ENCODE measurements at regions not wholly inside any gene's neighbourhood (a gene's known extent, or its start where the extent isn't known, plus 50 kb on each side); places are given as distances from the start of the nearest gene placed in this dataset.

DNA sequence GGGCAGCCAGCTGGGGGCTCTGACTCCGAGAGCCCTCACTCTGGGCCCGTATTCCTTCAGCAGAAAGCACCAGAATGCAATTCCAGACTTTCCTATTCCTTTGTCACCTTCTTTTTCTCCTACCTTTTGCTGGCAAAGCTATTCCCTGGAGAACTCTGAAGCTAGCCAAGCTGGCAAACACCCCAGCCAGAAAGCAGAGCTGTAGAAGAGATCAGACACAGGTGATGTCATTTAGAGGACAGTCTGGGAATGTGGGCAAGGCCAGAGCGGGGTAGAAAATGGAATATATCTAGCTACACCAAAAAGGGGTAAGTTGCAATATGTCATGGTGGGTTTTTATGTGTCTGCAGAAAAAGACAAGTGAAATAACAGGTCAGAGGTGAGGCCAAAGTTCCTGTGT is 205.1 kb downstream of the NXPE2 start:
- Histone ChIP-seq H3K9ac (no peak overlapping the region), H3K27ac (ENCODE audit: low read depth in 2 of 2, low read length in 1 of 2) (no peak overlapping the region), H3K9me2 (no peaks in the 10 kb centered on the region), H3K36me3 (replicated peaks in 1 of 2; ENCODE audit: control insufficient read depth in 1 of 2, insufficient read depth in 2 of 2, low read length in 1 of 2) (no peaks in the 10 kb centered on the region), H3K79me2 (ENCODE audit: insufficient read depth) (no peaks in the 10 kb centered on the region), H3K27me3 (ENCODE audit: insufficient read depth) (no peaks in the 10 kb centered on the region), H3K4me1 (ENCODE audit: control insufficient read depth in 1 of 2, insufficient read depth in 2 of 2, low read depth in 1 of 2, low read length in 1 of 2) (no peaks in the 10 kb centered on the region), H3K9me3 (no peaks in the 10 kb centered on the region), H3F3A (replicated peaks; ENCODE audit: insufficient read depth) (no peaks in the 10 kb centered on the region), H3K4me2 (no peak overlapping the region), H3K4me3 (ENCODE audit: low read depth in 2 of 2, low read length in 1 of 2) (no peak overlapping the region), H4K20me1 (ENCODE audit: insufficient read depth) (no peaks in the 10 kb centered on the region), H2AFZ (ENCODE audit: low read depth) (no peak overlapping the region)
- CTCF ChIA-PET, result no interaction called here
- POLR2A ChIA-PET, result no interaction called here
- TF ChIP-seq USF1 (IDR thresholded peaks at IDR 0.05; ENCODE audit: borderline replicate concordance, low read depth), result no peak
- TF ChIP-seq TAF1 (IDR thresholded peaks at IDR 0.05; ENCODE audit: borderline replicate concordance, low read depth, low read length), result no peak
- no peak for TF ChIP-seq JUND (IDR thresholded peaks at IDR 0.05)
- TF ChIP-seq MEF2A (IDR thresholded peaks at IDR 0.05; ENCODE audit: borderline replicate concordance, low read depth), result no peak
- no peak for DNase-seq
- WGBS (ENCODE audit: low lambda C conversion rate), result 26% methylated on average over 3 of the region's 3 CpGs

DNA sequence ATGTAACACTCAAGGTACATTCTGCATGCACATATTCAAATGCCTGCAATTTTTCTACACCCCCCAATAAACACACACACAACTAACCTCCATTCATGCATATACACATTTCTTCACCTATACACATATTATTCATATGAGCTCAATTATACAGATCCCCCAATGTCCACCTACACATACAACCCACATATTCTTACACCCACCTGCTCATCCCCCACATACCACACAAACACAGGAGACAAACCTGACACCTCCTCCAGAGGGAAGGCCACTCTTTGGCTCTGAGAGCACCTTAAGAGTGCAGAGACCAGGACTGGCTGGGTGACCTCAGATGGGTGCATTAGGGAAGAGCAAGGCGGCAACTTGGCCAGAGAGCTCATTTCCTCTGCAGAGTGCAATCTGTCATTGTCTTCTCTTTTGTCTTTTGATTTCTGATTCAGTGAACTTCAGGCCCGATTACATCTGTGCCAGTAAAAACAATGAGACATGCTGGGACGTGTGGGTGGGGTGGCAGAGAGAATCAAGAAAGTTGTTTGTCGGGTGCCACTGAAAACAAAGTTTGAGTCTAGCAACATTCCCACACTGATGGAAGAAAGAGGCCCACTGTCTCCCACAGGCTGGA is 208.4 kb downstream of the NXPE2 start:
- Histone ChIP-seq H3K27me3 (ENCODE audit: insufficient read depth) (no peaks in the 10 kb centered on the region), H3K9me3 (no peaks in the 10 kb centered on the region), H3K79me2 (ENCODE audit: insufficient read depth) (no peaks in the 10 kb centered on the region), H3K9me2 (no peaks in the 10 kb centered on the region), H3K36me3 (replicated peaks in 1 of 2; ENCODE audit: control insufficient read depth in 1 of 2, insufficient read depth in 2 of 2, low read length in 1 of 2) (no peaks in the 10 kb centered on the region), H3F3A (replicated peaks; ENCODE audit: insufficient read depth) (no peaks in the 10 kb centered on the region), H2AFZ (ENCODE audit: low read depth) (no peak overlapping the region), H3K9ac (no peak overlapping the region), H4K20me1 (ENCODE audit: insufficient read depth) (no peaks in the 10 kb centered on the region), H3K4me2 (no peak overlapping the region), H3K4me3 (ENCODE audit: low read depth in 2 of 2, low read length in 1 of 2) (no peak overlapping the region), H3K4me1 (ENCODE audit: control insufficient read depth in 1 of 2, insufficient read depth in 2 of 2, low read depth in 1 of 2, low read length in 1 of 2) (no peaks in the 10 kb centered on the region), H3K27ac (ENCODE audit: low read depth in 2 of 2, low read length in 1 of 2) (no peak overlapping the region)
- 27% methylated on average over 4 of the region's 4 CpGs for WGBS (ENCODE audit: low lambda C conversion rate)
- POLR2A ChIA-PET, result no interaction called here
- CTCF ChIA-PET, result no interaction called here
- no peak for DNase-seq
- TF ChIP-seq POLR2AphosphoS5 (IDR thresholded peaks at IDR 0.05; ENCODE audit: low read depth, low read length) (no peak), TAF1 (IDR thresholded peaks at IDR 0.05; ENCODE audit: borderline replicate concordance, low read depth, low read length) (no peak), RFX5 (IDR thresholded peaks at IDR 0.05; ENCODE audit: low read length) (no peak), TCF12 (IDR thresholded peaks at IDR 0.05) (no peak), USF2 (IDR thresholded peaks at IDR 0.05; ENCODE audit: borderline replicate concordance, low read depth, low read length) (no peak), REST (IDR thresholded peaks at IDR 0.05; ENCODE audit: low read depth, low read length) (no peak), NFIC (IDR thresholded peaks at IDR 0.05; ENCODE audit: borderline replicate concordance) (no peak), EP300 (IDR thresholded peaks at IDR 0.05; ENCODE audit: borderline replicate concordance in 1 of 2, low read depth in 1 of 2, low read length in 1 of 2) (no peak), ELF1 (IDR thresholded peaks at IDR 0.05) (no peak), RAD21 (IDR thresholded peaks at IDR 0.05; ENCODE audit: low read length) (no peak), ZBTB33 (IDR thresholded peaks at IDR 0.05; ENCODE audit: borderline replicate concordance, low read depth) (no peak), SMC3 (IDR thresholded peaks at IDR 0.05; ENCODE audit: low read depth, low read length) (no peak)
- TF ChIP-seq, protein P1, sequence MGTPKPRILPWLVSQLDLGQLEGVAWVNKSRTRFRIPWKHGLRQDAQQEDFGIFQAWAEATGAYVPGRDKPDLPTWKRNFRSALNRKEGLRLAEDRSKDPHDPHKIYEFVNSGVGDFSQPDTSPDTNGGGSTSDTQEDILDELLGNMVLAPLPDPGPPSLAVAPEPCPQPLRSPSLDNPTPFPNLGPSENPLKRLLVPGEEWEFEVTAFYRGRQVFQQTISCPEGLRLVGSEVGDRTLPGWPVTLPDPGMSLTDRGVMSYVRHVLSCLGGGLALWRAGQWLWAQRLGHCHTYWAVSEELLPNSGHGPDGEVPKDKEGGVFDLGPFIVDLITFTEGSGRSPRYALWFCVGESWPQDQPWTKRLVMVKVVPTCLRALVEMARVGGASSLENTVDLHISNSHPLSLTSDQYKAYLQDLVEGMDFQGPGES (IDR thresholded peaks at IDR 0.05; ENCODE audit: low read depth, low read length), result no peak
